GM23338 (cell line): ENCODE measurements at regions not wholly inside any gene's neighbourhood (a gene's known extent, or its start where the extent isn't known, plus 50 kb on each side); places are given as distances from the start of the nearest gene placed in this dataset.

Source experiments
- ATAC-seq: fragments of 200-7000 bp; cut with Tn5 transposase; 3 replicates; pipeline ENCODE4 v1.9.1; 2020
- DNase-seq: peaks from one replicate; pipeline ENCODE4 v3.0.0-alpha.2; 2015; ENCODE audit warnings: low spot score
- H2AFZ ChIP-seq: fragments of 200-600 bp; sonication (generic); 2 replicates; pipeline ENCODE4 v1.8.0; 2016; ENCODE audit warnings: antibody characterized with exemption, mild to moderate bottlenecking, moderate library complexity
- H3F3A ChIP-seq: fragments of 200-600 bp; sonication (generic); replicated peaks from 2 replicates; pipeline ENCODE4 v1.8.0; 2017; ENCODE audit warnings: antibody characterized with exemption, mixed run types, low read depth
- H3K27ac ChIP-seq: fragments of 200-600 bp; sonication (generic); 2 replicates; pipeline ENCODE4 v1.6.1; 2016; ENCODE audit warnings: low read depth
- H3K27me3 ChIP-seq: fragments of 200-600 bp; sonication (generic); 2 replicates; pipeline ENCODE4 v1.8.0; 2016; ENCODE audit warnings: mild to moderate bottlenecking, mixed run types, moderate library complexity; ENCODE audit not compliant: insufficient read depth
- H3K36me3 ChIP-seq: fragments of 200-600 bp; sonication (generic); 2 replicates; pipeline ENCODE4 v1.8.0; 2016; ENCODE audit warnings: mild to moderate bottlenecking; ENCODE audit not compliant: insufficient read depth
- H3K4me1 ChIP-seq: fragments of 200-600 bp; sonication (generic); 2 replicates; pipeline ENCODE4 v1.8.0; 2016; ENCODE audit warnings: mild to moderate bottlenecking, moderate library complexity; ENCODE audit not compliant: insufficient read depth
- H3K4me2 ChIP-seq: fragments of 200-600 bp; sonication (generic); 2 replicates; pipeline ENCODE4 v1.7.1; 2017; ENCODE audit warnings: mixed run types
- H3K4me3 ChIP-seq: fragments of 200-600 bp; sonication (generic); 2 replicates; pipeline ENCODE4 v1.6.1; 2016; ENCODE audit warnings: mixed run types
- H3K79me2 ChIP-seq: fragments of 200-600 bp; sonication (generic); replicated peaks from 2 replicates; pipeline ENCODE4 v1.8.0; 2017; ENCODE audit warnings: mild to moderate bottlenecking; ENCODE audit not compliant: insufficient read depth
- H3K9me2 ChIP-seq: fragments of 200-600 bp; sonication (generic); 2 replicates; pipeline ENCODE4 v1.8.0; 2017; ENCODE audit not compliant: insufficient read depth
- H4K20me1 ChIP-seq: fragments of 200-600 bp; sonication (generic); replicated peaks from 2 replicates; pipeline ENCODE4 v1.8.0; 2017; ENCODE audit warnings: mild to moderate bottlenecking; ENCODE audit not compliant: insufficient read depth
- H3K27ac Mint-ChIP-seq: 2 replicates; pipeline ENCODE4 v1.8.0; 2020; ENCODE audit warnings: inconsistent platforms, mild to moderate bottlenecking, moderate library complexity, mixed read lengths
- H3K27me3 Mint-ChIP-seq: 3 replicates; pipeline ENCODE4 v1.8.0; 2022; ENCODE audit warnings: low read depth, mild to moderate bottlenecking, moderate library complexity, mixed read lengths, inconsistent platforms; ENCODE audit not compliant: insufficient read depth, poor library complexity
- H3K36me3 Mint-ChIP-seq: 3 replicates; pipeline ENCODE4 v1.8.0; 2021; ENCODE audit warnings: low read depth, mild to moderate bottlenecking, inconsistent platforms, moderate library complexity, mixed read lengths
- H3K4me1 Mint-ChIP-seq: 3 replicates; pipeline ENCODE4 v1.8.0; 2020; ENCODE audit warnings: mild to moderate bottlenecking, inconsistent platforms, mixed read lengths
- H3K4me3 Mint-ChIP-seq: 3 replicates; pipeline ENCODE4 v1.8.0; 2021; ENCODE audit warnings: moderate library complexity, mild to moderate bottlenecking, inconsistent platforms, mixed read lengths
- H3K9me3 Mint-ChIP-seq: 3 replicates; pipeline ENCODE4 v1.8.0; 2020; ENCODE audit warnings: moderate library complexity, mild to moderate bottlenecking, inconsistent platforms, mixed read lengths
- CREB1 ChIP-seq: fragments of 250-450 bp; sonication (Bioruptor Pico); IDR thresholded peaks from 2 replicates; pipeline ENCODE4 v1.5.0; 2020; ENCODE audit warnings: low read depth, mild to moderate bottlenecking, moderate library complexity
- EZH2 ChIP-seq: fragments of 200-600 bp; sonication (generic); IDR thresholded peaks from one replicate; pipeline ENCODE4 v1.8.0; 2017; ENCODE audit warnings: antibody characterized with exemption, mild to moderate bottlenecking, low read depth; ENCODE audit not compliant: unreplicated experiment
- EZH2phosphoT487 ChIP-seq: fragments of 200-600 bp; sonication (generic); IDR thresholded peaks from one replicate; pipeline ENCODE4 v1.8.1; 2018; ENCODE audit warnings: antibody characterized with exemption; ENCODE audit not compliant: unreplicated experiment
- JUNB ChIP-seq: IDR thresholded peaks from one replicate; pipeline ENCODE4 v1.6.1; 2016; ENCODE audit warnings: antibody characterized with exemption; ENCODE audit not compliant: unreplicated experiment
- NANOG ChIP-seq: IDR thresholded peaks from 2 replicates; pipeline ENCODE4 v1.6.1; 2016; ENCODE audit warnings: antibody characterized with exemption, borderline replicate concordance
- STAT1 ChIP-seq: IDR thresholded peaks from one replicate; pipeline ENCODE4 v1.6.1; 2016; ENCODE audit warnings: antibody characterized with exemption; ENCODE audit not compliant: unreplicated experiment
- ZNF114 ChIP-seq: fragments of 250-450 bp; sonication (Bioruptor Pico); IDR thresholded peaks from 2 replicates; pipeline ENCODE4 v1.5.0; 2020; ENCODE audit warnings: mild to moderate bottlenecking, moderate library complexity
- ZNF331 ChIP-seq: fragments of 250-450 bp; sonication (Bioruptor Pico); IDR thresholded peaks from 2 replicates; pipeline ENCODE4 v1.5.0; 2020; ENCODE audit warnings: low read depth, mild to moderate bottlenecking, moderate library complexity
- TF ChIP-seq, protein P1 (sequence below): IDR thresholded peaks from one replicate; pipeline ENCODE4 v1.6.1; 2018; ENCODE audit warnings: antibody characterized with exemption; ENCODE audit not compliant: unreplicated experiment
- TF ChIP-seq, protein P2 (sequence below): IDR thresholded peaks from 2 replicates; pipeline ENCODE4 v1.6.1; 2016; ENCODE audit warnings: antibody characterized with exemption
- TF ChIP-seq, protein P3 (sequence below): fragments of 250-450 bp; sonication (Bioruptor Pico); IDR thresholded peaks from 2 replicates; pipeline ENCODE4 v1.5.0; 2020; ENCODE audit warnings: mild to moderate bottlenecking, moderate library complexity

DNA sequence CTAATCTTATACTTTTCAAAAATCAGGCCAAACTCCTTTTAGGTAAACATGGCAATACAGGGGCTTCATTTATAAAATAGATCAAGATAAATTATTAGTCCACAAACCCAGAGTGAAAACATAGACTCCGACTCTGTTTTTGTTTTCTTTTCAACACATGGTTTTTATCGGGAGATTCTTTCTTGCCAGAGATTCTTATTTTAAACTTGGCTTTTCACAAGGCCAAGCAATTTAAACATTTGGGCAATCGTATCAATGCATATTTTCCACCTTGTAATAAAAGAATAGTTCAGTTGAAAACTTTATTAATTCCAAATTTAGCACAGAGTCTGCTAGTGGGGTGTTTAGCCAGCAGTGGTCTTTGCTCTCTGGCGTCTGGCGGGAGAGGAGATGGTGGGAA lies 71.9 kb downstream of the SOX11 start (continued):
- TF ChIP-seq, protein P1, sequence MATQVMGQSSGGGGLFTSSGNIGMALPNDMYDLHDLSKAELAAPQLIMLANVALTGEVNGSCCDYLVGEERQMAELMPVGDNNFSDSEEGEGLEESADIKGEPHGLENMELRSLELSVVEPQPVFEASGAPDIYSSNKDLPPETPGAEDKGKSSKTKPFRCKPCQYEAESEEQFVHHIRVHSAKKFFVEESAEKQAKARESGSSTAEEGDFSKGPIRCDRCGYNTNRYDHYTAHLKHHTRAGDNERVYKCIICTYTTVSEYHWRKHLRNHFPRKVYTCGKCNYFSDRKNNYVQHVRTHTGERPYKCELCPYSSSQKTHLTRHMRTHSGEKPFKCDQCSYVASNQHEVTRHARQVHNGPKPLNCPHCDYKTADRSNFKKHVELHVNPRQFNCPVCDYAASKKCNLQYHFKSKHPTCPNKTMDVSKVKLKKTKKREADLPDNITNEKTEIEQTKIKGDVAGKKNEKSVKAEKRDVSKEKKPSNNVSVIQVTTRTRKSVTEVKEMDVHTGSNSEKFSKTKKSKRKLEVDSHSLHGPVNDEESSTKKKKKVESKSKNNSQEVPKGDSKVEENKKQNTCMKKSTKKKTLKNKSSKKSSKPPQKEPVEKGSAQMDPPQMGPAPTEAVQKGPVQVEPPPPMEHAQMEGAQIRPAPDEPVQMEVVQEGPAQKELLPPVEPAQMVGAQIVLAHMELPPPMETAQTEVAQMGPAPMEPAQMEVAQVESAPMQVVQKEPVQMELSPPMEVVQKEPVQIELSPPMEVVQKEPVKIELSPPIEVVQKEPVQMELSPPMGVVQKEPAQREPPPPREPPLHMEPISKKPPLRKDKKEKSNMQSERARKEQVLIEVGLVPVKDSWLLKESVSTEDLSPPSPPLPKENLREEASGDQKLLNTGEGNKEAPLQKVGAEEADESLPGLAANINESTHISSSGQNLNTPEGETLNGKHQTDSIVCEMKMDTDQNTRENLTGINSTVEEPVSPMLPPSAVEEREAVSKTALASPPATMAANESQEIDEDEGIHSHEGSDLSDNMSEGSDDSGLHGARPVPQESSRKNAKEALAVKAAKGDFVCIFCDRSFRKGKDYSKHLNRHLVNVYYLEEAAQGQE: no peak
- TF ChIP-seq, protein P2, sequence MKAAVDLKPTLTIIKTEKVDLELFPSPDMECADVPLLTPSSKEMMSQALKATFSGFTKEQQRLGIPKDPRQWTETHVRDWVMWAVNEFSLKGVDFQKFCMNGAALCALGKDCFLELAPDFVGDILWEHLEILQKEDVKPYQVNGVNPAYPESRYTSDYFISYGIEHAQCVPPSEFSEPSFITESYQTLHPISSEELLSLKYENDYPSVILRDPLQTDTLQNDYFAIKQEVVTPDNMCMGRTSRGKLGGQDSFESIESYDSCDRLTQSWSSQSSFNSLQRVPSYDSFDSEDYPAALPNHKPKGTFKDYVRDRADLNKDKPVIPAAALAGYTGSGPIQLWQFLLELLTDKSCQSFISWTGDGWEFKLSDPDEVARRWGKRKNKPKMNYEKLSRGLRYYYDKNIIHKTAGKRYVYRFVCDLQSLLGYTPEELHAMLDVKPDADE: no peak
- TF ChIP-seq ZNF331 (CRISPR knock-in tag) (no peak), EZH2 (no peak)

DNA sequence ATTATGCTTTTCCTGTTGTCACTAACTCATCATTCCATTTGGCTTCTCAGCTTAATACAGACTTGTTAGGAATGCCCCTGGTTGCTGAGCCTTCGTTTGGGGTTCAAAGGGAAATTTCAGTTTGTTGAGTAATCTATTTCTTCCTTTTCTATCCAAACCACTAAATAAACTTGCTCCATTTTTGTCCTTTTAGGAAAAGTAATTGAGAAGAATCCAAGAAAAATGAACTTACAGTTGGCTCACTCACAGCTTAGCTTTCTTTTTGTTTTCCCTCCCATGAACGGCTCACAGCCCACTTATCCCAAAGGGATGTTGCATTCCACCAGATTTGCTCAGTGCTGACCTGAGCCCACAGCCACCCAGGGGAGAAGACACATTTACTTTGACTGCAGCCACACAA lies 73.9 kb downstream of the SOX11 start:
- Mint-ChIP-seq H3K36me3 (no peaks in the 10 kb centered on the region), H3K27me3 (no peaks in the 10 kb centered on the region), H3K4me1 (peaks cover 6% of the 10 kb centered on the region; the same call in 2 of the 3 replicates), H3K9me3 (no peaks in the 10 kb centered on the region; the same call in 2 of the 3 replicates), H3K27ac (no peak overlapping the region), H3K4me3 (no peak overlapping the region)
- H2AFZ ChIP-seq: no peak overlapping the region
- H3K4me2 ChIP-seq: no peak overlapping the region
- no peaks in the 10 kb centered on the region for H3K27me3 ChIP-seq
- DNase-seq (no peak), ATAC-seq (no peak)
- H3F3A ChIP-seq: no peaks in the 10 kb centered on the region
- peaks cover 3% of the 10 kb centered on the region; the same call in 1 of the 2 replicates for H3K9me2 ChIP-seq
- no peaks in the 10 kb centered on the region for H3K4me1 ChIP-seq
- H3K36me3 ChIP-seq: no peaks in the 10 kb centered on the region
- H4K20me1 ChIP-seq: no peaks in the 10 kb centered on the region
- H3K4me3 ChIP-seq: no peak overlapping the region
- no peaks in the 10 kb centered on the region for H3K79me2 ChIP-seq
- no peak overlapping the region for H3K27ac ChIP-seq
- TF ChIP-seq JUNB: no peak
- TF ChIP-seq EZH2: no peak
- no peak for TF ChIP-seq NANOG
- TF ChIP-seq, protein P3, sequence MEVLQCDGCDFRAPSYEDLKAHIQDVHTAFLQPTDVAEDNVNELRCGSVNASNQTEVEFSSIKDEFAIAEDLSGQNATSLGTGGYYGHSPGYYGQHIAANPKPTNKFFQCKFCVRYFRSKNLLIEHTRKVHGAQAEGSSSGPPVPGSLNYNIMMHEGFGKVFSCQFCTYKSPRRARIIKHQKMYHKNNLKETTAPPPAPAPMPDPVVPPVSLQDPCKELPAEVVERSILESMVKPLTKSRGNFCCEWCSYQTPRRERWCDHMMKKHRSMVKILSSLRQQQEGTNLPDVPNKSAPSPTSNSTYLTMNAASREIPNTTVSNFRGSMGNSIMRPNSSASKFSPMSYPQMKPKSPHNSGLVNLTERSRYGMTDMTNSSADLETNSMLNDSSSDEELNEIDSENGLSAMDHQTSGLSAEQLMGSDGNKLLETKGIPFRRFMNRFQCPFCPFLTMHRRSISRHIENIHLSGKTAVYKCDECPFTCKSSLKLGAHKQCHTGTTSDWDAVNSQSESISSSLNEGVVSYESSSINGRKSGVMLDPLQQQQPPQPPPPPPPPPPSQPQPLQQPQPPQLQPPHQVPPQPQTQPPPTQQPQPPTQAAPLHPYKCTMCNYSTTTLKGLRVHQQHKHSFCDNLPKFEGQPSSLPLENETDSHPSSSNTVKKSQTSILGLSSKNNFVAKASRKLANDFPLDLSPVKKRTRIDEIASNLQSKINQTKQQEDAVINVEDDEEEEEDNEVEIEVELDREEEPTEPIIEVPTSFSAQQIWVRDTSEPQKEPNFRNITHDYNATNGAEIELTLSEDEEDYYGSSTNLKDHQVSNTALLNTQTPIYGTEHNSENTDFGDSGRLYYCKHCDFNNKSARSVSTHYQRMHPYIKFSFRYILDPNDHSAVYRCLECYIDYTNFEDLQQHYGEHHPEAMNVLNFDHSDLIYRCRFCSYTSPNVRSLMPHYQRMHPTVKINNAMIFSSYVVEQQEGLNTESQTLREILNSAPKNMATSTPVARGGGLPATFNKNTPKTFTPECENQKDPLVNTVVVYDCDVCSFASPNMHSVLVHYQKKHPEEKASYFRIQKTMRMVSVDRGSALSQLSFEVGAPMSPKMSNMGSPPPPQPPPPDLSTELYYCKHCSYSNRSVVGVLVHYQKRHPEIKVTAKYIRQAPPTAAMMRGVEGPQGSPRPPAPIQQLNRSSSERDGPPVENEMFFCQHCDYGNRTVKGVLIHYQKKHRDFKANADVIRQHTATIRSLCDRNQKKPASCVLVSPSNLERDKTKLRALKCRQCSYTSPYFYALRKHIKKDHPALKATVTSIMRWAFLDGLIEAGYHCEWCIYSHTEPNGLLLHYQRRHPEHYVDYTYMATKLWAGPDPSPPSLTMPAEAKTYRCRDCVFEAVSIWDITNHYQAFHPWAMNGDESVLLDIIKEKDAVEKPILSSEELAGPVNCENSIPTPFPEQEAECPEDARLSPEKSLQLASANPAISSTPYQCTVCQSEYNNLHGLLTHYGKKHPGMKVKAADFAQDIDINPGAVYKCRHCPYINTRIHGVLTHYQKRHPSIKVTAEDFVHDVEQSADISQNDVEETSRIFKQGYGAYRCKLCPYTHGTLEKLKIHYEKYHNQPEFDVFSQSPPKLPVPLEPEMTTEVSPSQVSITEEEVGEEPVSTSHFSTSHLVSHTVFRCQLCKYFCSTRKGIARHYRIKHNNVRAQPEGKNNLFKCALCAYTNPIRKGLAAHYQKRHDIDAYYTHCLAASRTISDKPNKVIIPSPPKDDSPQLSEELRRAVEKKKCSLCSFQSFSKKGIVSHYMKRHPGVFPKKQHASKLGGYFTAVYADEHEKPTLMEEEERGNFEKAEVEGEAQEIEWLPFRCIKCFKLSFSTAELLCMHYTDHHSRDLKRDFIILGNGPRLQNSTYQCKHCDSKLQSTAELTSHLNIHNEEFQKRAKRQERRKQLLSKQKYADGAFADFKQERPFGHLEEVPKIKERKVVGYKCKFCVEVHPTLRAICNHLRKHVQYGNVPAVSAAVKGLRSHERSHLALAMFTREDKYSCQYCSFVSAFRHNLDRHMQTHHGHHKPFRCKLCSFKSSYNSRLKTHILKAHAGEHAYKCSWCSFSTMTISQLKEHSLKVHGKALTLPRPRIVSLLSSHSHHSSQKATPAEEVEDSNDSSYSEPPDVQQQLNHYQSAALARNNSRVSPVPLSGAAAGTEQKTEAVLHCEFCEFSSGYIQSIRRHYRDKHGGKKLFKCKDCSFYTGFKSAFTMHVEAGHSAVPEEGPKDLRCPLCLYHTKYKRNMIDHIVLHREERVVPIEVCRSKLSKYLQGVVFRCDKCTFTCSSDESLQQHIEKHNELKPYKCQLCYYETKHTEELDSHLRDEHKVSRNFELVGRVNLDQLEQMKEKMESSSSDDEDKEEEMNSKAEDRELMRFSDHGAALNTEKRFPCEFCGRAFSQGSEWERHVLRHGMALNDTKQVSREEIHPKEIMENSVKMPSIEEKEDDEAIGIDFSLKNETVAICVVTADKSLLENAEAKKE (CRISPR knock-in tag): no peak
- no peak for TF ChIP-seq EZH2phosphoT487
- TF ChIP-seq ZNF114: no peak
- TF ChIP-seq ZNF331 (CRISPR knock-in tag): no peak
- TF ChIP-seq STAT1: no peak
- no peak for TF ChIP-seq CREB1 (CRISPR knock-in tag)
- TF ChIP-seq, protein P1: no peak
